T-helper 2 cell treated with Interferon-gamma antibody and Interleukin-4, amounts not matched to agents 5 μg/mL and 100 μg/mL, for 36 hours (primary cell): ENCODE measurements at regions not wholly inside any gene's neighbourhood (a gene's known extent, or its start where the extent isn't known, plus 50 kb on each side); places are given as distances from the start of the nearest gene placed in this dataset.

Experiments
- DNase-seq: peaks from one replicate; pipeline ENCODE4 v3.0.0; 2021; ENCODE audit warnings: low spot score
- H3K27ac Mint-ChIP-seq: one replicate; pipeline ENCODE4 v1.8.0; 2021; ENCODE audit warnings: mild to moderate bottlenecking, mixed read lengths
- H3K27me3 Mint-ChIP-seq: one replicate; pipeline ENCODE4 v1.8.0; 2021; ENCODE audit warnings: low read depth, mixed read lengths
- H3K36me3 Mint-ChIP-seq: one replicate; pipeline ENCODE4 v1.8.0; 2021; ENCODE audit warnings: low read depth, mixed read lengths
- H3K4me1 Mint-ChIP-seq: one replicate; pipeline ENCODE4 v1.8.0; 2021; ENCODE audit warnings: low read depth, mixed read lengths
- H3K4me3 Mint-ChIP-seq: one replicate; pipeline ENCODE4 v1.8.0; 2022; ENCODE audit warnings: mild to moderate bottlenecking, moderate library complexity, mixed read lengths
- H3K9me3 Mint-ChIP-seq: one replicate; pipeline ENCODE4 v1.8.0; 2021; ENCODE audit warnings: mixed read lengths

GRCh38 chr16:52089476-52089875, 457.5 kb downstream of the TOX3 start:
- no peak overlapping the region for H3K27ac Mint-ChIP-seq
- no peak for DNase-seq
- no peaks in the 10 kb centered on the region for H3K27me3 Mint-ChIP-seq
- H3K36me3 Mint-ChIP-seq, result no peaks in the 10 kb centered on the region
- H3K9me3 Mint-ChIP-seq, result peaks cover 13% of the 10 kb centered on the region
- H3K4me1 Mint-ChIP-seq, result no peaks in the 10 kb centered on the region
- H3K4me3 Mint-ChIP-seq, result no peak overlapping the region

GRCh38 chr16:52086901-52087300, 460.0 kb downstream of the TOX3 start:
- Mint-ChIP-seq H3K4me1 (no peaks in the 10 kb centered on the region), H3K4me3 (no peak overlapping the region), H3K36me3 (no peaks in the 10 kb centered on the region), H3K27ac (no peak overlapping the region), H3K27me3 (no peaks in the 10 kb centered on the region), H3K9me3 (peaks cover 12% of the 10 kb centered on the region)
- no peak for DNase-seq

GRCh38 chr16:52078716-52079655, 468.0 kb downstream of the TOX3 start:
- no peaks in the 10 kb centered on the region for H3K36me3 Mint-ChIP-seq
- H3K4me1 Mint-ChIP-seq, result no peaks in the 10 kb centered on the region
- H3K27me3 Mint-ChIP-seq, result no peaks in the 10 kb centered on the region
- no peak overlapping the region for H3K4me3 Mint-ChIP-seq
- no peak for DNase-seq
- peaks cover 13% of the 10 kb centered on the region for H3K9me3 Mint-ChIP-seq
- H3K27ac Mint-ChIP-seq, result no peak overlapping the region

- Mint-ChIP-seq H3K4me1 (no peaks in the 10 kb centered on the region), H3K4me3 (no peak overlapping the region), H3K9me3 (peaks cover 13% of the 10 kb centered on the region), H3K27ac (no peak overlapping the region), H3K27me3 (no peaks in the 10 kb centered on the region), H3K36me3 (no peaks in the 10 kb centered on the region)
- no peak for DNase-seq
These were observed 469.3 kb downstream of the TOX3 start for GRCh38 chr16:52077607-52078006.

- Mint-ChIP-seq H3K27me3 (no peaks in the 10 kb centered on the region), H3K9me3 (peaks cover 13% of the 10 kb centered on the region), H3K27ac (no peak overlapping the region), H3K4me1 (no peaks in the 10 kb centered on the region), H3K4me3 (no peak overlapping the region), H3K36me3 (no peaks in the 10 kb centered on the region)
- DNase-seq, result no peak
These were observed 470.1 kb downstream of the TOX3 start for GRCh38 chr16:52076801-52077201.

GRCh38 chr16:52076332-52076731, 470.6 kb downstream of the TOX3 start:
- H3K4me3 Mint-ChIP-seq, result no peak overlapping the region

GRCh38 chr16:52074133-52074532, 472.8 kb downstream of the TOX3 start:
- H3K36me3 Mint-ChIP-seq, result no peaks in the 10 kb centered on the region

More at GRCh38 chr16:52076332-52076731, 470.6 kb downstream of the TOX3 start:
- Mint-ChIP-seq H3K27ac (no peak overlapping the region), H3K27me3 (no peaks in the 10 kb centered on the region), H3K9me3 (peaks cover 9% of the 10 kb centered on the region), H3K4me1 (no peaks in the 10 kb centered on the region), H3K36me3 (no peaks in the 10 kb centered on the region)
- no peak for DNase-seq

GRCh38 chr16:52073024-52073423, 473.9 kb downstream of the TOX3 start:
- Mint-ChIP-seq H3K27ac (no peak overlapping the region), H3K27me3 (no peaks in the 10 kb centered on the region), H3K9me3 (peaks cover 5% of the 10 kb centered on the region), H3K4me1 (no peaks in the 10 kb centered on the region), H3K4me3 (no peak overlapping the region), H3K36me3 (no peaks in the 10 kb centered on the region)
- no peak for DNase-seq

More at GRCh38 chr16:52074133-52074532, 472.8 kb downstream of the TOX3 start:
- Mint-ChIP-seq H3K4me3 (no peak overlapping the region), H3K27me3 (no peaks in the 10 kb centered on the region), H3K4me1 (no peaks in the 10 kb centered on the region), H3K9me3 (peaks cover 5% of the 10 kb centered on the region), H3K27ac (no peak overlapping the region)
- DNase-seq, result no peak

GRCh38 chr16:52071101-52071500, 475.8 kb downstream of the TOX3 start:
- Mint-ChIP-seq H3K9me3 (peaks cover 5% of the 10 kb centered on the region), H3K4me3 (no peak overlapping the region), H3K4me1 (no peaks in the 10 kb centered on the region), H3K27me3 (no peaks in the 10 kb centered on the region), H3K27ac (no peak overlapping the region), H3K36me3 (no peaks in the 10 kb centered on the region)
- DNase-seq, result no peak

- Mint-ChIP-seq H3K27me3 (no peaks in the 10 kb centered on the region), H3K9me3 (no peaks in the 10 kb centered on the region), H3K36me3 (no peaks in the 10 kb centered on the region), H3K27ac (no peak overlapping the region), H3K4me1 (no peaks in the 10 kb centered on the region), H3K4me3 (no peak overlapping the region)
- DNase-seq, result no peak
These were observed 476.4 kb downstream of the TOX3 start for GRCh38 chr16:52070341-52071057.

- no peak for DNase-seq
- H3K4me1 Mint-ChIP-seq, result no peaks in the 10 kb centered on the region
- no peaks in the 10 kb centered on the region for H3K27me3 Mint-ChIP-seq
- H3K9me3 Mint-ChIP-seq, result no peaks in the 10 kb centered on the region
- no peak overlapping the region for H3K4me3 Mint-ChIP-seq
- H3K27ac Mint-ChIP-seq, result no peak overlapping the region
- no peaks in the 10 kb centered on the region for H3K36me3 Mint-ChIP-seq
These were observed 477.1 kb downstream of the TOX3 start for GRCh38 chr16:52069866-52070265.

GRCh38 chr16:52068447-52069074, 478.4 kb downstream of the TOX3 start:
- Mint-ChIP-seq H3K9me3 (no peaks in the 10 kb centered on the region), H3K4me3 (no peak overlapping the region), H3K27me3 (no peaks in the 10 kb centered on the region), H3K4me1 (no peaks in the 10 kb centered on the region), H3K36me3 (no peaks in the 10 kb centered on the region), H3K27ac (no peak overlapping the region)
- DNase-seq, result no peak

GRCh38 chr16:52066962-52067361, 480.0 kb downstream of the TOX3 start:
- H3K4me1 Mint-ChIP-seq, result no peaks in the 10 kb centered on the region
- no peaks in the 10 kb centered on the region for H3K36me3 Mint-ChIP-seq
- DNase-seq, result no peak
- H3K4me3 Mint-ChIP-seq, result no peak overlapping the region
- H3K9me3 Mint-ChIP-seq, result peaks cover 5% of the 10 kb centered on the region
- no peaks in the 10 kb centered on the region for H3K27me3 Mint-ChIP-seq
- H3K27ac Mint-ChIP-seq, result no peak overlapping the region

GRCh38 chr16:52056259-52056658, 490.7 kb downstream of the TOX3 start:
- H3K36me3 Mint-ChIP-seq, result no peaks in the 10 kb centered on the region
- no peak overlapping the region for H3K4me3 Mint-ChIP-seq
- DNase-seq, result no peak
- no peaks in the 10 kb centered on the region for H3K4me1 Mint-ChIP-seq
- no peak overlapping the region for H3K27ac Mint-ChIP-seq
- H3K9me3 Mint-ChIP-seq, result peaks cover 16% of the 10 kb centered on the region
- H3K27me3 Mint-ChIP-seq, result no peaks in the 10 kb centered on the region
